ENCODE measurements at regions not wholly inside any gene's neighbourhood (a gene's known extent, or its start where the extent isn't known, plus 50 kb on each side); places are given as distances from the start of the nearest gene placed in this dataset.

DNA sequence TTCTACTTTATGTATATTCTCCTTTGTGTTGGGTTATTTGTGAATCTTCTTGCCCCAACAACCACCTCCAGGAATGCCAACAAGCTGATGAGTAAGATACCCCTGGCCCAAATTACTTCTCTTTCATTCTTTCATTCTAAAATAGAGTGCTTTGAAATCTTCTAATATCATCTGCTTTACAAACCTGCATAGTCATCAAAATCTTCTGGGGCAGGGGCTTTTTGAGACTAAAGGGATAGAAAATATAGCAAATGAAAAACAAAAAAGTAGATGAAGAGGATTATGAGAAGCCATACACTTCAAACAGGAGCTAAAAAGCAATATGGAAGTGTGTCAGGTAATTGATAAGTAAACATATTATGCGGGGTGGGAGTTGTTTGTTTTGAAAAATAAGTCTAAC lies 150.7 kb upstream of the SOX4 start:
- no peak overlapping the region for H2AFZ ChIP-seq (ENCODE audit: low read length)
- H3K79me2 ChIP-seq (ENCODE audit: insufficient read depth, low read length): no peaks in the 10 kb centered on the region
- H3K27ac ChIP-seq (ENCODE audit: low read depth, low read length, poor library complexity, severe bottlenecking): no peak overlapping the region
- no peaks in the 10 kb centered on the region for H3K9me3 ChIP-seq (ENCODE audit: low read length)
- no peaks in the 10 kb centered on the region for H3K36me3 ChIP-seq (ENCODE audit: insufficient read depth, low read length)
- TF ChIP-seq EZH2 (IDR thresholded peaks at IDR 0.05; ENCODE audit: borderline replicate concordance, low read length) (no peak), CTCF (IDR thresholded peaks at IDR 0.05; ENCODE audit: low read length) (no peak)
- H3K9me2 ChIP-seq (ENCODE audit: low read depth, low read length): no peaks in the 10 kb centered on the region
- H3K4me2 ChIP-seq (ENCODE audit: low read length): no peak overlapping the region
- H3K4me3 ChIP-seq (ENCODE audit: low read depth, low read length, poor library complexity, severe bottlenecking): no peak overlapping the region
- H3K27me3 ChIP-seq (ENCODE audit: insufficient read depth, low read length): no peaks in the 10 kb centered on the region
- H3K9ac ChIP-seq (ENCODE audit: low read length): no peak overlapping the region
- no peaks in the 10 kb centered on the region for H3F3A ChIP-seq (ENCODE audit: insufficient read depth, low read length)
- H4K20me1 ChIP-seq (ENCODE audit: insufficient read depth, low read length): no peaks in the 10 kb centered on the region
- H3K4me1 ChIP-seq (ENCODE audit: insufficient read depth, low read length, severe bottlenecking): peaks cover 9% of the 10 kb centered on the region

- no peaks in the 10 kb centered on the region for H4K20me1 ChIP-seq (ENCODE audit: insufficient read depth, low read length)
- TF ChIP-seq CTCF (IDR thresholded peaks at IDR 0.05; ENCODE audit: low read length): no peak
- TF ChIP-seq EZH2 (IDR thresholded peaks at IDR 0.05; ENCODE audit: borderline replicate concordance, low read length): no peak
- no peaks in the 10 kb centered on the region for H3K9me2 ChIP-seq (ENCODE audit: low read depth, low read length)
- H3K27ac ChIP-seq (ENCODE audit: low read depth, low read length, poor library complexity, severe bottlenecking): no peak overlapping the region
- no peak overlapping the region for H3K4me3 ChIP-seq (ENCODE audit: low read depth, low read length, poor library complexity, severe bottlenecking)
- no peak overlapping the region for H3K4me2 ChIP-seq (ENCODE audit: low read length)
- H3K79me2 ChIP-seq (ENCODE audit: insufficient read depth, low read length): no peaks in the 10 kb centered on the region
- H3K36me3 ChIP-seq (ENCODE audit: insufficient read depth, low read length): no peaks in the 10 kb centered on the region
- no peaks in the 10 kb centered on the region for H3K4me1 ChIP-seq (ENCODE audit: insufficient read depth, low read length, severe bottlenecking)
- no peak overlapping the region for H2AFZ ChIP-seq (ENCODE audit: low read length)
- no peaks in the 10 kb centered on the region for H3K9me3 ChIP-seq (ENCODE audit: low read length)
- H3K9ac ChIP-seq (ENCODE audit: low read length): no peak overlapping the region
- H3K27me3 ChIP-seq (ENCODE audit: insufficient read depth, low read length): no peaks in the 10 kb centered on the region
- H3F3A ChIP-seq (ENCODE audit: insufficient read depth, low read length): no peaks in the 10 kb centered on the region
Measured at GRCh38 chr6:21444711-21445260, 148.8 kb upstream of the SOX4 start.

GRCh38 chr6:21447987-21448386 lies 145.6 kb upstream of the SOX4 start:
- Histone ChIP-seq H3F3A (ENCODE audit: insufficient read depth, low read length) (no peaks in the 10 kb centered on the region), H4K20me1 (ENCODE audit: insufficient read depth, low read length) (no peaks in the 10 kb centered on the region), H3K4me1 (ENCODE audit: insufficient read depth, low read length, severe bottlenecking) (no peaks in the 10 kb centered on the region), H3K27ac (ENCODE audit: low read depth, low read length, poor library complexity, severe bottlenecking) (no peak overlapping the region), H3K9me2 (ENCODE audit: low read depth, low read length) (no peaks in the 10 kb centered on the region), H3K36me3 (ENCODE audit: insufficient read depth, low read length) (no peaks in the 10 kb centered on the region), H3K9me3 (ENCODE audit: low read length) (no peaks in the 10 kb centered on the region), H3K27me3 (ENCODE audit: insufficient read depth, low read length) (no peaks in the 10 kb centered on the region; the same call in 1 of the 2 replicates), H2AFZ (ENCODE audit: low read length) (no peak overlapping the region), H3K4me3 (ENCODE audit: low read depth, low read length, poor library complexity, severe bottlenecking) (no peak overlapping the region), H3K79me2 (ENCODE audit: insufficient read depth, low read length) (no peaks in the 10 kb centered on the region), H3K4me2 (ENCODE audit: low read length) (no peak overlapping the region), H3K9ac (ENCODE audit: low read length) (no peak overlapping the region)
- no peak for TF ChIP-seq EZH2 (IDR thresholded peaks at IDR 0.05; ENCODE audit: borderline replicate concordance, low read length)

- Histone ChIP-seq H3K9ac (ENCODE audit: low read length) (no peak overlapping the region), H3F3A (ENCODE audit: insufficient read depth, low read length) (no peaks in the 10 kb centered on the region), H3K9me3 (ENCODE audit: low read length) (no peaks in the 10 kb centered on the region), H3K4me2 (ENCODE audit: low read length) (no peak overlapping the region), H3K9me2 (ENCODE audit: low read depth, low read length) (no peaks in the 10 kb centered on the region), H3K4me3 (ENCODE audit: low read depth, low read length, poor library complexity, severe bottlenecking) (no peak overlapping the region), H3K27ac (ENCODE audit: low read depth, low read length, poor library complexity, severe bottlenecking) (no peak overlapping the region), H2AFZ (ENCODE audit: low read length) (no peak overlapping the region), H3K27me3 (ENCODE audit: insufficient read depth, low read length) (no peaks in the 10 kb centered on the region; the same call in 1 of the 2 replicates), H3K36me3 (ENCODE audit: insufficient read depth, low read length) (no peaks in the 10 kb centered on the region), H3K4me1 (ENCODE audit: insufficient read depth, low read length, severe bottlenecking) (no peaks in the 10 kb centered on the region), H4K20me1 (ENCODE audit: insufficient read depth, low read length) (no peaks in the 10 kb centered on the region), H3K79me2 (ENCODE audit: insufficient read depth, low read length) (no peaks in the 10 kb centered on the region)
- TF ChIP-seq CTCF (IDR thresholded peaks at IDR 0.05; ENCODE audit: low read length) (no peak), EZH2 (IDR thresholded peaks at IDR 0.05; ENCODE audit: borderline replicate concordance, low read length) (no peak)
Measured at GRCh38 chr6:21448485-21449109, 145.0 kb upstream of the SOX4 start.

Data from OCI-LY1 (cell line).